H9 (cell line): ENCODE measurements at regions not wholly inside any gene's neighbourhood (a gene's known extent, or its start where the extent isn't known, plus 50 kb on each side); places are given as distances from the start of the nearest gene placed in this dataset.
A peak's percentile ranks its signal among the peaks of the same experiment; 100 is the strongest.

Experiments used
- DNase-seq: peaks from one replicate; pipeline ENCODE4 v3.0.0-alpha.2; 2017
- H2AFZ ChIP-seq: one replicate; pipeline ENCODE4 v1.6.1; 2013; ENCODE audit warnings: mild to moderate bottlenecking, low read length, control low read depth, moderate library complexity
- H2AK5ac ChIP-seq: 2 replicates; pipeline ENCODE4 v1.6.1; 2013; ENCODE audit warnings: low read length, control low read depth, mixed read lengths; ENCODE audit not compliant: insufficient read length
- H2BK120ac ChIP-seq: one replicate; pipeline ENCODE4 v1.6.1; 2013; ENCODE audit warnings: low read depth, mild to moderate bottlenecking, low read length, control low read depth, inconsistent platforms; ENCODE audit not compliant: poor library complexity, severe bottlenecking
- H2BK12ac ChIP-seq: 2 replicates; pipeline ENCODE4 v1.6.1; 2013; ENCODE audit warnings: low read length, control low read depth, mixed read lengths, low read depth; ENCODE audit not compliant: insufficient read length
- H2BK15ac ChIP-seq: 2 replicates; pipeline ENCODE4 v1.6.1; 2013; ENCODE audit warnings: low read depth, low read length, control low read depth
- H2BK20ac ChIP-seq: one replicate; pipeline ENCODE4 v1.6.1; 2013; ENCODE audit warnings: low read depth, mild to moderate bottlenecking, low read length, control low read depth, inconsistent platforms; ENCODE audit not compliant: poor library complexity, severe bottlenecking
- H2BK5ac ChIP-seq: 2 replicates; pipeline ENCODE4 v1.6.1; 2013; ENCODE audit warnings: low read length, control low read depth, mixed read lengths; ENCODE audit not compliant: insufficient read length
- H3K14ac ChIP-seq: 2 replicates; pipeline ENCODE4 v1.6.1; 2013; ENCODE audit warnings: low read length, control low read depth; ENCODE audit not compliant: insufficient read depth
- H3K18ac ChIP-seq: 2 replicates; pipeline ENCODE4 v1.6.1; 2013; ENCODE audit warnings: low read depth, mild to moderate bottlenecking, mixed read lengths, low read length, control low read depth; ENCODE audit not compliant: insufficient read length
- H3K23ac ChIP-seq: 2 replicates; pipeline ENCODE4 v1.6.1; 2013; ENCODE audit warnings: low read length, control low read depth, mixed read lengths, low read depth; ENCODE audit not compliant: insufficient read length
- H3K23me2 ChIP-seq: 2 replicates; pipeline ENCODE4 v1.6.1; 2013; ENCODE audit warnings: low read depth, mild to moderate bottlenecking, mixed read lengths, low read length, control low read depth; ENCODE audit not compliant: insufficient read length, poor library complexity, severe bottlenecking
- H3K27ac ChIP-seq: 2 replicates; pipeline ENCODE4 v1.5.1; 2013; ENCODE audit warnings: low read length, control low read depth, mixed read lengths, low read depth; ENCODE audit not compliant: insufficient read length
- H3K27me3 ChIP-seq: 2 replicates; pipeline ENCODE4 v1.6.1; 2013; ENCODE audit warnings: low read length, control low read depth, inconsistent platforms; ENCODE audit not compliant: insufficient read depth
- H3K4ac ChIP-seq: 2 replicates; pipeline ENCODE4 v1.6.1; 2013; ENCODE audit warnings: low read depth, mild to moderate bottlenecking, control low read depth, inconsistent platforms, low read length, moderate library complexity
- H3K4me1 ChIP-seq: 2 replicates; pipeline ENCODE4 v1.6.1; 2013; ENCODE audit warnings: low read length, control low read depth, inconsistent platforms; ENCODE audit not compliant: insufficient read depth
- H3K4me2 ChIP-seq: 2 replicates; pipeline ENCODE4 v1.6.1; 2013; ENCODE audit warnings: low read length, control low read depth, mixed read lengths; ENCODE audit not compliant: insufficient read length, insufficient read depth
- H3K56ac ChIP-seq: 2 replicates; pipeline ENCODE4 v1.6.1; 2013; ENCODE audit warnings: low read depth, mild to moderate bottlenecking, mixed read lengths, low read length, control low read depth; ENCODE audit not compliant: insufficient read length
- H3K79me1 ChIP-seq: 2 replicates; pipeline ENCODE4 v1.6.1; 2013; ENCODE audit warnings: low read depth, mild to moderate bottlenecking, moderate library complexity, low read length, control low read depth, inconsistent platforms; ENCODE audit not compliant: insufficient read depth, poor library complexity, severe bottlenecking
- H3K79me2 ChIP-seq: 2 replicates; pipeline ENCODE4 v1.6.1; 2013; ENCODE audit warnings: low read length, control low read depth, inconsistent platforms; ENCODE audit not compliant: insufficient read depth
- H3K9ac ChIP-seq: 2 replicates; pipeline ENCODE4 v1.6.1; 2013; ENCODE audit warnings: low read length, control low read depth, mixed read lengths; ENCODE audit not compliant: insufficient read length; ENCODE audit errors: extremely low read depth
- H3K9me3 ChIP-seq: one replicate; pipeline ENCODE4 v1.6.1; 2013; ENCODE audit warnings: low read depth, low read length, inconsistent platforms; ENCODE audit not compliant: control insufficient read depth
- H3T11ph ChIP-seq: one replicate; pipeline ENCODE4 v1.6.1; 2013; ENCODE audit warnings: mild to moderate bottlenecking, low read length, control low read depth, inconsistent platforms
- H4K20me1 ChIP-seq: one replicate; pipeline ENCODE4 v1.6.1; 2013; ENCODE audit not compliant: control insufficient read depth, insufficient read length, insufficient read depth
- H4K5ac ChIP-seq: 2 replicates; pipeline ENCODE4 v1.6.1; 2013; ENCODE audit warnings: low read depth, mild to moderate bottlenecking, mixed read lengths, low read length, control low read depth; ENCODE audit not compliant: insufficient read length
- H4K8ac ChIP-seq: replicated peaks from 2 replicates; pipeline ENCODE4 v1.6.1; 2013; ENCODE audit warnings: low read length, control low read depth, mixed read lengths, low read depth; ENCODE audit not compliant: insufficient read length
- H4K91ac ChIP-seq: 2 replicates; pipeline ENCODE4 v1.6.1; 2013; ENCODE audit warnings: low read depth, mild to moderate bottlenecking, moderate library complexity, mixed read lengths, low read length, control low read depth; ENCODE audit not compliant: insufficient read length
- H3K27ac Mint-ChIP-seq, 3 experiments: 2 replicates in 2 of 3; 3 replicates in 1 of 3; pipeline ENCODE4 v1.8.0; 2020 to 2021; ENCODE audit warnings: mixed read lengths in 3 of 3, mild to moderate bottlenecking in 1 of 3, moderate library complexity in 1 of 3
- H3K27me3 Mint-ChIP-seq: 2 replicates; pipeline ENCODE4 v1.8.0; 2021; ENCODE audit warnings: low read depth, mild to moderate bottlenecking, moderate library complexity, mixed read lengths
- H3K36me3 Mint-ChIP-seq, 3 experiments: 2 replicates in 2 of 3; 3 replicates in 1 of 3; pipeline ENCODE4 v1.8.0; 2020 to 2021; ENCODE audit warnings: low read depth in 3 of 3, mixed read lengths in 3 of 3; ENCODE audit not compliant: insufficient read depth in 1 of 3
- H3K4me1 Mint-ChIP-seq, 2 experiments: 2 replicates each; pipeline ENCODE4 v1.8.0; 2020; ENCODE audit warnings: mixed read lengths in 2 of 2
- H3K4me3 Mint-ChIP-seq, 2 experiments: 2 replicates in 1 of 2; 3 replicates in 1 of 2; pipeline ENCODE4 v1.8.0; 2020 to 2021; ENCODE audit warnings: mild to moderate bottlenecking in 2 of 2, mixed read lengths in 2 of 2, moderate library complexity in 1 of 2
- H3K9me3 Mint-ChIP-seq, 2 experiments: 2 replicates in 1 of 2; 3 replicates in 1 of 2; pipeline ENCODE4 v1.8.0; 2020; ENCODE audit warnings: mild to moderate bottlenecking in 2 of 2, mixed read lengths in 2 of 2, moderate library complexity in 1 of 2
- CTCF ChIP-seq: fragments of 200-600 bp; sonication (generic); conservative IDR thresholded peaks from 3 replicates; pipeline ENCODE4 v1.8.0; 2021; ENCODE audit warnings: antibody characterized with exemption, mild to moderate bottlenecking
- WGBS: extraction: QIAGEN DNeasy Blood & Tissue Kit; methylation state at CpG from one replicate; pipeline ENCODE4 v1.1.7; 2013; ENCODE audit warnings: missing lambda C conversion rate, low lambda C conversion rate, mixed read lengths; ENCODE audit not compliant: insufficient read length; ENCODE audit errors: extremely low coverage; 5-methylcytosine and 5-hydroxymethylcytosine counted together

GRCh38 chr4:167435786-167436185 lies 201.5 kb upstream of the SPOCK3 start:
- Histone ChIP-seq H2BK12ac (no peak overlapping the region), H2AK5ac (no peak overlapping the region), H3K9ac (no peak overlapping the region), H3T11ph (no peak overlapping the region), H3K56ac (no peak overlapping the region), H3K4me1 (no peaks in the 10 kb centered on the region), H2BK20ac (no peak overlapping the region), H4K91ac (no peak overlapping the region), H3K18ac (no peak overlapping the region), H3K14ac (no peak overlapping the region), H2BK15ac (no peak overlapping the region), H3K79me1 (no peaks in the 10 kb centered on the region), H3K27ac (no peak overlapping the region), H3K4ac (no peak overlapping the region), H2BK120ac (no peak overlapping the region), H3K23ac (no peak overlapping the region), H4K5ac (no peak overlapping the region), H2BK5ac (no peak overlapping the region), H3K79me2 (no peaks in the 10 kb centered on the region), H3K9me3 (no peaks in the 10 kb centered on the region), H3K4me2 (no peak overlapping the region), H4K20me1 (no peaks in the 10 kb centered on the region), H3K27me3 (no peaks in the 10 kb centered on the region), H4K8ac (no peak overlapping the region), H2AFZ (no peak overlapping the region), H3K23me2 (no peaks in the 10 kb centered on the region)
- DNase-seq, result no peak
- Mint-ChIP-seq H3K27ac (peak overlapping the region in 1 of 3 experiments; percentile 33; a peak in 1 of 7 replicates), H3K4me1 (no peaks in the 10 kb centered on the region), H3K4me3 (no peak overlapping the region), H3K27me3 (no peaks in the 10 kb centered on the region), H3K9me3 (no peaks in the 10 kb centered on the region; a peak in 2 of 5 replicates), H3K36me3 (peaks cover 0 to 4% (median 2%) of the 10 kb centered on the region in 3 experiments; a peak in 3 of 7 replicates)
- TF ChIP-seq CTCF, result no peak
- WGBS, result no CpG with 5 or more reads among the region's 3 CpGs
